NAMALWA (cell line): ENCODE measurements at regions not wholly inside any gene's neighbourhood (a gene's known extent, or its start where the extent isn't known, plus 50 kb on each side); places are given as distances from the start of the nearest gene placed in this dataset.
A peak's percentile ranks its signal among the peaks of the same experiment; 100 is the strongest.

Source experiments
- DNase-seq: peaks from one replicate; pipeline ENCODE4 v3.0.0-alpha.2; 2015; ENCODE audit warnings: low spot score

DNA sequence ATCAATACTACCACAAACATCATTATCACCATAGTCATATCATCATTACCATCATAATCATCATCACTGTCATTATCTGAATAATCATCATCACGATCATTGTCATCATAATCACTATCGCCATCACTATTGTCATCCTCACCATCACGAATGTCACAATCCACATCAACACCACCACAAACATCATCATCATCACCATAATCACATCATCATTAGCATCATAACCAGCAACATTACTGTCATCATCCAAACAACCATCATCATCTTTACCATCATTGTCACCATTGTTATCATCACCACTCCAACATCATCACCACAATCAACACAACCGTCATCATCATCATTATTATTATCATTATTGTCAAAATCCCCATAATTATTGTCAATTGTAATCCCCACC, 61.2 kb downstream of the MBD3L1 start:
- DNase-seq: no peak

DNA sequence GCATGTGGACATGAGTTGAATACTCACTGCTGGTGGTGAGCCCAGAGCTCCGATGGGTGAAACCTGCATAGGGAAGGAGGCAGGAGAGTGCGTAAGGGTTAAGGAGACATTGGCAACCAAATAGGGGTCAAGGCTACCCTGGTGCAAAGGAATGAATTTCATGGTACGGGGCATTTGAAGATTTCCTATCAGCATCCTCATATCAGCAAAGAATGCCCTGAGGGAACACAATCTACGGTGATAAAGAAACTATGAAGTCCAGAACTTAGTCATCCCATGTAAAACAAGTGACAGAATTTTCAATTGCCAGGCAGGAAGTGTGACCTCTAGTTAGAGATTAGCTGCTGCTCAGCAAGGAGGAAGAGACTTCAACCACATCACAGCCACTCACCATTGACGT, 64.9 kb downstream of the MBD3L1 start:
- DNase-seq: no peak

DNA sequence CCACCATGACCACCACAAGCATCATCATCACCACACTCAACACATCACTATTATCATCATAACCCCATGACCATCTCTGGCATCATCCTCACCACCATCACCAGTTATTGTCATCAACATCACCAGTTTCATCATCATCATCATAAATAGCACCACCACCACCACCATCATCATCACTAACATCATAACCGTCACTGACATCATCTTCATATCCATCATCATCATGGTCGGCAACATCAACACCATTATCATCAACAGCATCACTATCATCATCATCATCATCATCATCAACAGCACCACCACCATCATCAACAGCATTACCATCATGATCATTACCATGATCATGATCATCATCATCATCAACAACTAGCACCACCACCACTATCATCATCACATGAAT, 67.2 kb downstream of the MBD3L1 start:
- DNase-seq: no peak

DNA sequence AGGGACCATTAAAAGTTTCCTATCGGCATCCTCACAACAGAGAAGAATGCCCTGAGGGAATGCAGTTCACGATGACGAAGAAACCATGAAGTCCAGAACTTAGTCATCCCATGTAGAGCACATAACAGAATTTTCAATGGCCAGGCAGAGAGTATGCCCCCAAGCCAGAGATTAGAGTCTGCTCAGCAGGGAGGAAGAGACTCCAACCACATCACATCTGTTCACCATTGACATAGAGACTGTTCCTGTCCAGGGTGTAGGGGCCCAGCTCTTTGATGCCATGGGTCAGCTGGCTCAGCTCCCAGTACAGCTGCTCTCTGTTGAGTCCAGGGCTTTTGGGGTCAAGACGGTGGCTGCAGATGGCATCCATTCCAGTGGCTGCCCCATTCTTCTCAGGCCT, 68.2 kb downstream of the MBD3L1 start:
- no peak for DNase-seq

DNA sequence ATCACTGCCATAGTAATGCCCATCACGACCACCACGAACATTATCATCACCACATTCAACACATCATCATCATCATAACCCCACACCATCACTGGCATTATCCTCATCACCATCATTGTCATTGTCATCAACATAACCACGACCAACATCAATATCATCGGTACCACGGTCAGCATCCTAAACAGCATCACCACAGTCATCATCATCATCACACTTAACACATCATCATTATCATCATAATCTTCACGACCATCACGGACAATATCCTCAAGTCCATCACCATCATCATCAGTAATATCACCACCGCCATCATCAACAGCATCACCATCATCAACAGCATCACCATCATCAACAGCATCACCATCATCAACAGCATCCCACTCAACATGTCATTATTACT, 70.3 kb downstream of the MBD3L1 start:
- no peak for DNase-seq

DNA sequence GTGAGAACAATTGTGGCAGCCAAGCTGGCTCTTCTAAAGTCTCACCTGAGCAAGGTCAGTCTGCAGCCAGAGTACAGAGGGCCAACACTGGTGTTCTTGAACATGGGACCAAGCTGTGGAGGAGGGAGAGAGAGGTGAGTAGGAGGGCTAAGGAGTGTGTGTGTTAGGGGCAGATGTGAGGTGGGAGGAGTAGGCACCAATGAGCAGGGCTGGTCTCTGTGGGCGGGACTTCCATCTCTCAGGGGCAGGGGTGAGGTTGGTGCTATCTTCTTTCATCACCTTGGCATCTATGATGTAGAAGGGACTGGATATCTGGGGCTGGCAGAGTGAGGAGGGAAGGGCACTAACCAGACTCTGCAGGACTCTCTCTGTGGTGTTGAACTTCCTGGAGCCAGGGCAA, 72.4 kb downstream of the MBD3L1 start:
- no peak for DNase-seq

DNA sequence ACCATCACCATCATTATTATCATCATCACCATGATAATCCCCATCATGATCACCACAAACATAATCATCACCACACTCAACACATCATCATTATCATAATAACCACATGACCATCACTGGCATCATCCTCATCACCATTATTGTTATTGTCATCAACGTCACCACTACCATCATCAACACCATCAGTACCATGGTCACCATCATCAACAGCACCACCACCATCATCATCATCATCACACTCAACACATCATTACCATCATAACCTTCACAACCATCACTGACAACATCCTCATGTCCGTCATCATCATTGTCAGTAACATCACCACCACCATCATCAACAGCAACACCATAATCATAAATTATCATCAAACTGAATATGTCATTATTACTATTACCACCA, 73.2 kb downstream of the MBD3L1 start:
- DNase-seq: no peak

DNA sequence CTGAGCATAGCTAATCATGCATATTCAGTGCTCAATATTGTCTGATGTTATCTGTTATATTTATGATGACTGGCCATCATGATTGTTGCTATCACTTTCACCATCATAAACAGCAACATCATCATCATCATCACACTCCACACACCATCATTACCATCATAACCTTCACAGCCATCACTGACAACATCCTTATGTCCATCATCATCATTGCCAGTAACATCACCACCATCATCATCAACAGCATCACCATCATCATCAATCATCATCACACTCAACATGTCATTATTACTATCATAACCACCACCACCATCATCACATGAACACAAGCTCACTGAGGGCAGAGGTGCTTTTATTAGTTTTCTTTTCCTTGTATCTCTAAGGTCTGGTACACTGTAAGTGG, 75.9 kb downstream of the MBD3L1 start:
- no peak for DNase-seq

DNA sequence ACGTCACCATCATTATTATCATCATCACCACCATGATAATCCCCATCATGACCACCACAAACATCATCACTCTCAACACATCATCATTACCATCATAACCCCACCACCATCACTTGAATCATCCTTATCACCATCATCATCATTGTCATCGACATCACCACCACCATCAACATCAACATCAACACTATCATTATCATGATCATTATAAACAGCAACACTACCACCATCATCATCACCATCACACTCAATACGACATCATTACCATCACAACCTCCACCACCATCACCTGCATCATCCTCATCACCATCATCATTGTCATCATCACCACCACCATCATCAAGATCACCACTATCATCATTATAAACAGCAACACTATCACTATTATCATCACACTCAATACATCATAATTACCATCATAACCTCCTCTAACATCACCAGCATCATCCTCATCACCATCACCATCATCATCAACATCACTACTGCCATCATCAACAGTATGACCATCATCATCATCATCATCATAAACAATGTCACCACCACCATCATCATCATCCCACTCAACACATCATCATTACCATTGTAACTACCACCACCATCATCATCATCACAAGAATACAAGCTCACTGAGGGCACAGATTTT, 78.7 kb downstream of the MBD3L1 start:
- no peak for DNase-seq

DNA sequence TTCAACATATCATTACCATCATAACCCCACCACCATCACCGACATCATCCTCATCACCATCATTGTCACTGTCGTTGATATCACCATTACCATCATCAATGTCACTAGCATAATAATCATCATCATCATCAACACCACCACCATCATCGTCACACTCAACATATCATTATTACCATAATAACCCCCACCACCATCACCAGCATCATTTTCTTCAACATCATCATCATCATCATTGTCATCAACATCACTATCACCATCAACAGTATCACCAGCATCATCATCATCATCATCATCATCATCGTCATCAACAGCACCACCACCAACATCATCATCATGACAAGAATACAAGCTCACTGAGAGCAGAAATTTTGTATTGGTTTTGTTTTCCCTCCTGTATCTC, 83.8 kb downstream of the MBD3L1 start:
- DNase-seq: no peak

DNA sequence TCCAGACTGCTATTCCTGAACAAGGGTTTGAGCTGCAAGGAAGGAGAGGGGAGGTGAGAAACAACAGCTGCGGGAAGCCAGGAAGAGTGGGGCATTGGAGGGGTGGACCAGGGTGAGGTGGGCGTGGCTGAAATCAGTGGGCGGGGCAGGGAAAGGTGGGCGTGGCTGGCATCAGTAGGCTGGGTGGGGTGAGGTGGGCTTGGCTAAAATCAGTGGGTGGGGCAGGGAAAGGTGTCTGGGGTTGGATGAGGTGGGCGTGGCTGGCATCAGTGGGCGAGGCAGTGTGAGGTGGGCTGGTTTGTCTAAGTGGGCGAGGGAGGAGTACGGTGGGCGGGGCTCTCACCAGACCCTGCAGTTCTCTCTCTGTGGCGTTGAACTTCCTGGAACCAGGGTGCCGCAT, 87.6 kb downstream of the MUC16 start:
- peak; percentile 16 for DNase-seq

DNA sequence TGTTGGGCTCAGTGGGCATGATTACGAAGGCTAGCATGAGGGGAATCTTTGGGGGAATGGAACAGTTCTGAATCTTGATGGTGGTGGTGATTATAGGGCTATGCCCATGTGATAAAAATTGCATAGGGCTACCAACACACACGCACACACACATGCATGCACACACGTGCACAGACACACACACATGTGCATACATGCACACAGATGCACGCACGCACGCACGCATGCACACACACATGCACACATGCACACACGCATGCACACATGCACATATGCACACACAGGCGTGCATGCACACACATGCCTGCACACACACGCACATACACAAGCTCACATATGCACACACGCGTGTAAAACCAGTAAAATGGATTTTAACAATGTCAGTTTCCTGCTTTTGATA, 85.9 kb downstream of the MUC16 start:
- no peak for DNase-seq

DNA sequence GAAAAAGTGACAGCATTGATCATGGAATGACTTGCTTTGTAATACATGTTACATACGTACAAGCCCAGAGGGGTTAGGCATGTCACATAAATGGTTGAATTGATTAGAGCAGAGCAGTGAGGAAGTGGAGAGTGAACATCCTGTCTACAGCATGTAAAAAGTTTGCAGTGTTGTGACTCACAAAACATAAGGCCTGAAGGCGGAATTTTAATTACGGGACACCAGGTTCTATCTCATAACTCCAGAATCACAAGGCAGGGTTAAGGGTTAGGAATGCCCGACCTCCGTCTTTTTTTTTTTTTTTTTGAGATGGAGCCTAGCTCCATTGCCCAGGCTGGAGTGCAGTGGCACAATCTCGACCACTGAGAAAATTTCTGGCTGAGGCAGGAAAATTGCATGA, 83.9 kb downstream of the MUC16 start:
- no peak for DNase-seq

DNA sequence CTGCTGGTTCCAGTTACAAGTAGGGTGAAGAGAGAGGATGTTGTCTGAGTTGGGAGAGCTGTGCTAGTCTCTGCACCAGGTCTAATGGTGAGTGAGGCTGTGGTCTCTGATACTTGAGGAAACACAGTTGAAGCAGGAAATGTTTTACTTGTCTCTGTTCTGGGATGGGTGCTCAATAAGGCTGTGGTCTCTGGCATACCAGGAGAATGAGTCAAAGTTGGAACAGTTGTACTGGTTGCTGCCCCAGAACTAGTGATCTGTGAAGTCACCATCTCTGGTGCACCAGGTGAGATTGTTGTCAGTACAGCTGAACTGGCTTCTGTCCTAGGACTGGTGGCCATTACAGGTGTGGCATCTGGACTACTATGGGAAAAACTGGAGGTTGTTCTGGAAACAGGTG, 74.7 kb downstream of the MUC16 start:
- no peak for DNase-seq

DNA sequence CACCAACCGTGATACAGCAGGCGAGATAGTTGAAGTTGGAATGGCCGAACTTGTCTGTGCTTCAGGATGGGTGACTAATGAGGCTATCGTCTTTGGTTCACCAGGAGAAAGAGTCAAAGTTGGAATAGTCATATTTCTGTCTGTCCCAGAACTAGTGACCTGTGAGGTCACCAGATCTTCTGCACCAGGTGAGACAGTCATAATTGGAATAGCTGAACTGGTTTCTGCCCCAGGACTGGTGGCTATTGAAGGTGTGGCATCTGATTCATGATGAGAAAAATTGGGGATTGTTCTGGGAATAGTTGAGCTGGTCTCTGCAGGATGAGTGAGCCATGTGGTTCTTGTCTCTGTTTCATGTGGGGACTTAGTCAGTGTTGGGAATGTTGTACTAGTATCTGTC, 71.6 kb downstream of the MUC16 start:
- no peak for DNase-seq
